Right lobe of liver (tissue), 6 donors: ENCODE measurements at regions not wholly inside any gene's neighbourhood (a gene's known extent, or its start where the extent isn't known, plus 50 kb on each side); places are given as distances from the start of the nearest gene placed in this dataset.

ENCODE experiments used
- ATAC-seq, 4 donors: fragments of 200-7000 bp; cut with Tn5 transposase; one replicate each; pipeline ENCODE4 v1.9.1; 2020; ENCODE audit warnings: mild to moderate bottlenecking in 4 of 4, moderate library complexity in 4 of 4
- DNase-seq, 3 donors: peaks; one replicate each; pipeline ENCODE4 v3.0.0-alpha.2; 2020
- H3K27ac ChIP-seq, 3 donors: fragments of 200-600 bp; one replicate each; pipeline ENCODE4 v1.8.0; 2022
- H3K27me3 ChIP-seq, 2 donors: fragments of 200-600 bp; one replicate each; pipeline ENCODE4 v1.8.0; 2022
- H3K36me3 ChIP-seq, 4 donors: fragments of 200-600 bp; sonication (generic) in 1 of 4; one replicate each; pipeline versions ENCODE4 v1.5.1 to v1.8.0; 2017 to 2022; ENCODE audit warnings: control low read depth in 1 of 4
- H3K4me1 ChIP-seq, 4 donors: fragments of 200-600 bp; sonication (generic) in 1 of 4; one replicate each; pipeline versions ENCODE4 v1.5.1 to v1.8.0; 2017 to 2022; ENCODE audit warnings: control low read depth in 1 of 4
- H3K4me3 ChIP-seq, 3 donors: fragments of 200-600 bp; one replicate each; pipeline ENCODE4 v1.8.0; 2022
- H3K9me3 ChIP-seq, 4 donors: fragments of 200-600 bp; sonication (generic) in 1 of 4; one replicate each; pipeline versions ENCODE4 v1.5.1 to v1.8.0; 2017 to 2022; ENCODE audit warnings: control low read depth in 1 of 4
- CTCF ChIP-seq, 4 donors: fragments of 200-600 bp in 3 of 4; fragments of 450-650 bp in 1 of 4; IDR thresholded peaks; one replicate each; pipeline versions ENCODE4 v1.5.1 to v1.8.0; 2016 to 2022; ENCODE audit warnings: antibody characterized with exemption in 4 of 4, mild to moderate bottlenecking in 2 of 4
- POLR2A ChIP-seq: fragments of 450-650 bp; IDR thresholded peaks from one replicate; pipeline ENCODE4 v1.6.1; 2017; ENCODE audit warnings: antibody characterized with exemption, mild to moderate bottlenecking
- WGBS: methylation state at CpG from one replicate; pipeline ENCODE4 v1.1.6; 2018; ENCODE audit warnings: low coverage, low lambda C conversion rate; ENCODE audit not compliant: insufficient coverage; ENCODE audit errors: missing lambda C conversion rate; 5-methylcytosine and 5-hydroxymethylcytosine counted together
- intact Hi-C, 2 donors: fragments of 100-400 bp; cut with DNase I; formaldehyde crosslinking; loops; one replicate each; pipeline versions ENCODE4 v1.11.2 to v1.14.1; 2022
- donor health status: DM: no; HTN: yes; CAD: no.
- donor health status: DM: no; HTN: no; CAD: no.
- donor health status: DM: no; HTN: no; CAD: no.
- donor health status: DM: no; HTN: yes; CAD: no.
- donor health status: DM: no; HTN: yes; CAD: no.

GRCh38 chr10:31171402-31172083, 139.9 kb upstream of the ZNF438 start:
- H3K36me3 ChIP-seq = no peaks in the 10 kb centered on the region
- H3K9me3 ChIP-seq = no peaks in the 10 kb centered on the region
- H3K4me3 ChIP-seq = no peak overlapping the region
- 49% methylated on average over 4 of the region's 4 CpGs for WGBS
- H3K27ac ChIP-seq = no peak overlapping the region
- no peak for TF ChIP-seq CTCF (IDR thresholded peaks at IDR 0.05)
- no peak for TF ChIP-seq POLR2A
- intact Hi-C loops = no loop called here
- no peaks in the 10 kb centered on the region for H3K4me1 ChIP-seq
- ATAC-seq (no peak), DNase-seq (no peak)
- H3K27me3 ChIP-seq = no peaks in the 10 kb centered on the region

- Histone ChIP-seq H3K4me3 (no peak overlapping the region), H3K27ac (no peak overlapping the region), H3K27me3 (no peaks in the 10 kb centered on the region), H3K36me3 (no peaks in the 10 kb centered on the region), H3K4me1 (no peaks in the 10 kb centered on the region), H3K9me3 (no peaks in the 10 kb centered on the region)
- 67% methylated on average over 1 of the region's 1 CpG for WGBS
- intact Hi-C loops = no loop called here
- TF ChIP-seq POLR2A = no peak
- no peak for TF ChIP-seq CTCF (IDR thresholded peaks at IDR 0.05)
- ATAC-seq = no peak
- DNase-seq = no peak
Observed at GRCh38 chr10:31172925-31173324, 141.3 kb upstream of the ZNF438 start.

GRCh38 chr10:31173752-31174151, 142.1 kb upstream of the ZNF438 start:
- H3K36me3 ChIP-seq = no peaks in the 10 kb centered on the region
- no peak for DNase-seq
- WGBS = 73% methylated on average over 5 of the region's 5 CpGs
- intact Hi-C loops = no loop called here
- no peaks in the 10 kb centered on the region for H3K9me3 ChIP-seq
- no peak for TF ChIP-seq CTCF (IDR thresholded peaks at IDR 0.05)
- no peak for TF ChIP-seq POLR2A
- H3K4me3 ChIP-seq = no peak overlapping the region
- no peaks in the 10 kb centered on the region for H3K27me3 ChIP-seq
- no peak for ATAC-seq
- no peak overlapping the region for H3K27ac ChIP-seq
- no peaks in the 10 kb centered on the region for H3K4me1 ChIP-seq

- no peaks in the 10 kb centered on the region for H3K36me3 ChIP-seq
- ATAC-seq = no peak
- 61% methylated on average over 5 of the region's 5 CpGs for WGBS
- no peaks in the 10 kb centered on the region for H3K9me3 ChIP-seq
- DNase-seq = no peak
- no peak overlapping the region for H3K27ac ChIP-seq
- TF ChIP-seq CTCF (IDR thresholded peaks at IDR 0.05) (no peak), POLR2A (no peak)
- intact Hi-C loops = no loop called here
- H3K4me1 ChIP-seq = no peaks in the 10 kb centered on the region
- H3K4me3 ChIP-seq = no peak overlapping the region
- H3K27me3 ChIP-seq = no peaks in the 10 kb centered on the region
Observed at GRCh38 chr10:31179091-31179680, 139.8 kb upstream of the ZEB1 start.
